ENCODE measurements at regions not wholly inside any gene's neighbourhood (a gene's known extent, or its start where the extent isn't known, plus 50 kb on each side); places are given as distances from the start of the nearest gene placed in this dataset.
A peak's percentile ranks its signal among the peaks of the same experiment; 100 is the strongest.

DNA sequence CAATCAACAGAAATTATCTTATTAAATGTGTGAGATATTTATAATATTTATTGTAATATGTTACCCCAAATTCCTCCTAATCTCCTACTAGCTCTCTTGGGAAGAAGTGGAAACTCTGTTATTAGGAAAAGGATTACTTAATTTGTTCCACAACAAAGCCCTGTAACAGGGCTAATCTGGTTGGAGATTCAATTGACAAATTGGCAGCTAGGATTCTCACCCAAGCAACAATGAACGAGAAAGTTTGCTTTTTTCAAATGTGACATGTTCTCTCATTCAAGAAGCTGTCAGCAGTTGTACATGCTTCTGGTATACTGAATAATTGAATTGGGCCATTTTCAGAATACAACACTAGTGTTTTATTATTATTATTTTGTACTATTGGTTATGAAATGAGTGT is 367.9 kb upstream of the ADGRL4 start:
- no peak for DNase-seq
- in situ Hi-C loops (cut with HindIII; ENCODE audit: low pct_ligation_motif_present, low pct_unique_long_range_greater_than_20kb, low sequenced_read_pairs), result no loop called here

GRCh38 chr1:79373481-79374125 is 367.1 kb upstream of the ADGRL4 start:
- DNase-seq, result no peak
- in situ Hi-C loops (cut with HindIII; ENCODE audit: low pct_ligation_motif_present, low pct_unique_long_range_greater_than_20kb, low sequenced_read_pairs), result no loop called here

- DNase-seq, result no peak
- in situ Hi-C loops (cut with HindIII; ENCODE audit: low pct_ligation_motif_present, low pct_unique_long_range_greater_than_20kb, low sequenced_read_pairs), result no loop called here
These were observed 365.3 kb upstream of the ADGRL4 start for GRCh38 chr1:79371802-79372201.

DNA sequence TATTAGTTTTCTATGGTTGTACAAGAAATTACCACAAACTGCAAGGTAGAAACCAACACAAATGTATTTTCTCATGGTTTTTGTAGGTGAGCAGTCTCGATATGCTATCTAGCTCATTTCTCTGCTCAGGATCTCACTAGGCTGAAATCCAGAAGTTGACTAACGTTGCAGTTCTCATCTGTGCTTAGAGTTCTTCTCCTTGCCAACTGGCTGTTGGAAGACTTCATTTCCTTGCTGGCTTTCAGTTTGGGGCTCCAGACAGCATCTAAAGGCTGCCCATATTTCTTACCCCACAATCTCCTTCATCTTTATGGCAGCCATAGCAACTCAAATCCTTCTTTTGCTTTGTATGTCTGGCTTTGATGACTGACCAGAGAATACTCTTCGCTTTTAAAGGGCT is 362.6 kb upstream of the ADGRL4 start:
- in situ Hi-C loops (cut with HindIII; ENCODE audit: low pct_ligation_motif_present, low pct_unique_long_range_greater_than_20kb, low sequenced_read_pairs), result no loop called here
- DNase-seq, result no peak

- in situ Hi-C loops (cut with HindIII; ENCODE audit: low pct_ligation_motif_present, low pct_unique_long_range_greater_than_20kb, low sequenced_read_pairs), result no loop called here
- DNase-seq, result no peak
These were observed 358.4 kb upstream of the ADGRL4 start for GRCh38 chr1:79364896-79365295.

- no peak for DNase-seq
- in situ Hi-C loops (cut with HindIII; ENCODE audit: low pct_ligation_motif_present, low pct_unique_long_range_greater_than_20kb, low sequenced_read_pairs), result no loop called here
These were observed 356.9 kb upstream of the ADGRL4 start for GRCh38 chr1:79363430-79363829.

DNA sequence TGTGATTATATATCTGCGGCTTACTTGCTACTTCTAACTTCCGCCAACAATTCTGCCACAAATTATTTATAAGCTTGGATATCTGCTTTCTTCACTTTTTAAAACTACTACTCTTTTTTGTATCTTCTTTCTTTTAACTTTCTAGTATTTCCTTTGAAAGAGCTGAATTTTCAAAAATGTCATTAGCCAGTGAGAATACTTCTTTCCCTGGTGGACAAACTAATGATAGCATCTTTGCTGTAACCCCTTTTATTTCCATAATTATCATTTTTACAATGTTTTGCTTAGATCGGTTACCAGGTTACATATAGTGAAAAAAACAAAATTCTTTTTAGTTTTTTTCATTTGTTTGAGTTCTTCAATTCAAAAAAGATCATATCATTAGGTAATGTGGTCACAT is 355.9 kb upstream of the ADGRL4 start:
- no peak for DNase-seq
- in situ Hi-C loops (cut with HindIII; ENCODE audit: low pct_ligation_motif_present, low pct_unique_long_range_greater_than_20kb, low sequenced_read_pairs), result no loop called here

DNA sequence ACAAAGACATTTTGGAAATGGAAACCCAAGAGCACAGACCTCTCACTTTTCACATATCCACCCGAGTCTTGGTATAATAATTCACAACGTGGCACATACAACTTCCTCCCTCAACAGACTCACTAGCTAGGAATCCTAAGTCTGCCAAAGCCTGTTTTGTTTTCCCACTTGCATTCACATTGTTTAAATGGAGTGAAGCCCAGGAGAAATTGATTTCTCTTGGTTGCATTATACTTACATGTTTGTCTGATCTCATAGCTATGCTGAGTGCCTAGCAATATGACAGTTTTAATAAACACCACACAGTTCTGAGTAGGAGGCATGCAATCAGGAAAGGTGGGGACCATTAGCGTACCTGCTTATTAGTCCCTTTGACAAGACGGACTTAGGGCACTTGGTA is 348.6 kb upstream of the ADGRL4 start:
- DNase-seq, result no peak

GRCh38 chr1:79353224-79353623 is 346.7 kb upstream of the ADGRL4 start:
- peak; percentile 40 for DNase-seq
- in situ Hi-C loops (cut with HindIII; ENCODE audit: low pct_ligation_motif_present, low pct_unique_long_range_greater_than_20kb, low sequenced_read_pairs), result no loop called here

More for the DNA sequence above, 348.6 kb upstream of the ADGRL4 start:
- in situ Hi-C loops (cut with HindIII; ENCODE audit: low pct_ligation_motif_present, low pct_unique_long_range_greater_than_20kb, low sequenced_read_pairs), result no loop called here

DNA sequence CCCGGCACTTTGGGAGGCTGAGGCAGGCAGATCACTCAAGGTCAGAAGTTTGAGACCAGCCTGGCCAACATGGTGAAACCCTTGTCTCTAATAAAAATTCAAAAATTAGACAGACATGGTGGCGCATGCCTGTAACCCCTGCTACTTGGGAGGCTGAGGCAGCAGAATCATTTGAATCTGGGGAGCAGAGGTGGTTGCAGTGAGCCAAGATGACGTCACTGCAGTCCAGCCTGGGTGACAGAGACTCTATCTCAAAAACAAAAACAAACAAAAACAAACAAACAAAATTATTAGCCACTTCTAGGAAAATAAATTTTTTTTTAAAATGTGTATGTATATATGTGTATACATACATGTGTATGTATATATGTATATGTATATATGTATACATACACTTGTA is 320.3 kb upstream of the ADGRL4 start:
- no peak for DNase-seq
- in situ Hi-C loops (cut with HindIII; ENCODE audit: low pct_ligation_motif_present, low pct_unique_long_range_greater_than_20kb, low sequenced_read_pairs), result no loop called here

DNA sequence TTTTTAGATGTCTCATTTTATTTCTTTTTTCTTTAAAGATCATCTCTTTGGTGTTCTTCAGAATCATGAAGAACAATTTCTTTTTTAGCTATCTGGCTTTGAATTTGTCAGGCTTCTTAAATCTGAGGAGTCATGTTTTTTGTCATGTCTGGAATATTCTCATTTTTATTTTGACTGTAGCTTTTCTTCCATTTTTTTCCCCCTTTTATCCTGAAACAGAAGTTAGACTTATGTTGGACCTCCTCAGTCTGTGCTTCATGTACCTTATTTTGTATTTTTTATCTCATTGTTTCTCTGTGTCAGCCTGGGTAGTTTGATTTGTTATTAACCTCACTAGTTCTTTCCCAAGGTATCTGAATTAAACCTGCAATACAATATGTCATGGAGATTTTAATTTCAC is 319.2 kb upstream of the ADGRL4 start:
- in situ Hi-C loops (cut with HindIII; ENCODE audit: low pct_ligation_motif_present, low pct_unique_long_range_greater_than_20kb, low sequenced_read_pairs), result no loop called here
- DNase-seq, result no peak

GRCh38 chr1:79325126-79325525 is 318.6 kb upstream of the ADGRL4 start:
- no peak for DNase-seq
- in situ Hi-C loops (cut with HindIII; ENCODE audit: low pct_ligation_motif_present, low pct_unique_long_range_greater_than_20kb, low sequenced_read_pairs), result no loop called here

DNA sequence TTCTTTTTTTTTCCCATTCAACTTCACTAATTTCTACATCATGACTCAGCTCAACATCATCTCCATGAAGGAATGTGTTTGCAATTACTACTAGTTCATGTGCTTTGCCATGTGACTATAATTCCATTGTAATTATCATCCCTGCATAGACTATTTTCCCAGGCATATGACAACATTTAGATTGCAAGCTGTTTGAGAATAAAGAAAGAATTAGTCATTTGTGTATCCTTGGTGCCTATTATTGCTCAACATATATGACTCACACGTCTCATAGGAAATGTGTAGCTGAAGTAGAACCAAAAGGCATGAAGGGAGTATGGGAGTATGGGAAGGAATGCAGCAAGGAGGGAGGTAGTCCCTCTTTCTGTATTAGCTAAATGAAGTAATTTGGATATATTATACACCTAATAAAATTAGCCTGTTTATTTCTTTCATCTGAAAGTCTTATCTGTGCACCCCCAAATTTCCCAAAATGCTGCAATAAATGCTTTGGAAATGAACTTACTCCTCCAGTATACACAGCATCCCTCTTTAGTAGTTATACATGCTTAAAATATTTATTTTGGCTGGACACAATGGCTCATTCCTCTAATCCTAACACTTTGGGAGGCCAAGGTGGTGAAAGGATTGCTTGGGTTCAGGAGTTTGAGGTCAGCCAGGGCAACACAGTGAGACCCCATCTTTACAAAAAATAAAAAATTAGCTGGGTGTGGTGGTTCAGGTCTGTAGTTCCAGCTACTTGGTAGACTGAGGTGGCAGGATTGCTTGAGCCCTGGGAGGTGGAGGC is 316.9 kb upstream of the ADGRL4 start:
- in situ Hi-C loops (cut with HindIII; ENCODE audit: low pct_ligation_motif_present, low pct_unique_long_range_greater_than_20kb, low sequenced_read_pairs), result no loop called here
- DNase-seq, result peak; percentile 65

DNA sequence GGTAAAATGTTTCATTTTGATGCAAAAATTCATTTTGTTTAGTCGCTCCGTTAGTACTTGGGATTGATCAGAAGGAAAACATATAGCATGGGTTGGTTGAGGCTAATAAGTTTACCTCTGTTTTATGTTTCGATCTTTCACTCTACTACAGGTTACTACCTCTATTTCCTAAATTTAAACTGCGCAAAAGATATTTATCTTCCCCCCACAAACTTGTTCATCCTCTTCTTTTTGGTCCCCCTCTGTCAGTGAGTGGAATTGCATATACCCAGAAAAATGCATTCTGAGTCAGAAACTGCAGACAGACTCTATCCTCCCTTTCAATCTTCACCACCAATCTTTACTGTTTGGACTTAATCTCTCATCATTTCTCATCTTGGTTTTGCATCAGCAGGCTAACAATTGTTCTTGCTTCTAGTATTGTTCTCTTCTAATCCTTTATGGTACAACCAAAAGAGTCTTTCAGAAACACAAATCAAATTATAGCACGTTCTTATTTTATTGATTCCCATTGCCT is 316.0 kb upstream of the ADGRL4 start:
- in situ Hi-C loops (cut with HindIII; ENCODE audit: low pct_ligation_motif_present, low pct_unique_long_range_greater_than_20kb, low sequenced_read_pairs), result no loop called here
- no peak for DNase-seq

- in situ Hi-C loops (cut with HindIII; ENCODE audit: low pct_ligation_motif_present, low pct_unique_long_range_greater_than_20kb, low sequenced_read_pairs), result no loop called here
- DNase-seq, result no peak
These were observed 305.9 kb upstream of the ADGRL4 start for GRCh38 chr1:79312438-79312837.

- no peak for DNase-seq
- in situ Hi-C loops (cut with HindIII; ENCODE audit: low pct_ligation_motif_present, low pct_unique_long_range_greater_than_20kb, low sequenced_read_pairs), result no loop called here
These were observed 304.1 kb upstream of the ADGRL4 start for GRCh38 chr1:79310609-79311008.

GRCh38 chr1:79304131-79304530 is 297.6 kb upstream of the ADGRL4 start:
- DNase-seq, result no peak
- in situ Hi-C loops (cut with HindIII; ENCODE audit: low pct_ligation_motif_present, low pct_unique_long_range_greater_than_20kb, low sequenced_read_pairs), result no loop called here

DNA sequence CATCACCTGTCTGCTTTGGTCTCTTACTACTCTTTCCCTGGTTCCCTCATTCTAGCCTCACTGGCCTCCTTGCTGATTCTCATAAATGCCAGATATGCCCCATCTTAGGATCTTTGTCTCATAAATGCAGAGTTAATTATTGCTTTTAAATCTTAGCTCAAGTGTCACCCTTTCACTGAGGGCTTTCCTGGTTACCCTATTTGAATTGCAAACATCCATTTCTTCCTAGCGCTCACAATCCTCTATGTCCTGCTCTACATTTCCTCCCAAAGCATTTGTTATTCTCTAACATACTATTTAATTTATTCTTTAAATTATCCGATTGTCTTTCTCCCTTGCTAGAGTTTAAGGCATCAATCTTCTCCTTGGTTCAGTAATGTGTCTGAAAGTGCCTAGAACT is 296.5 kb upstream of the ADGRL4 start:
- in situ Hi-C loops (cut with HindIII; ENCODE audit: low pct_ligation_motif_present, low pct_unique_long_range_greater_than_20kb, low sequenced_read_pairs), result no loop called here
- no peak for DNase-seq

DNA sequence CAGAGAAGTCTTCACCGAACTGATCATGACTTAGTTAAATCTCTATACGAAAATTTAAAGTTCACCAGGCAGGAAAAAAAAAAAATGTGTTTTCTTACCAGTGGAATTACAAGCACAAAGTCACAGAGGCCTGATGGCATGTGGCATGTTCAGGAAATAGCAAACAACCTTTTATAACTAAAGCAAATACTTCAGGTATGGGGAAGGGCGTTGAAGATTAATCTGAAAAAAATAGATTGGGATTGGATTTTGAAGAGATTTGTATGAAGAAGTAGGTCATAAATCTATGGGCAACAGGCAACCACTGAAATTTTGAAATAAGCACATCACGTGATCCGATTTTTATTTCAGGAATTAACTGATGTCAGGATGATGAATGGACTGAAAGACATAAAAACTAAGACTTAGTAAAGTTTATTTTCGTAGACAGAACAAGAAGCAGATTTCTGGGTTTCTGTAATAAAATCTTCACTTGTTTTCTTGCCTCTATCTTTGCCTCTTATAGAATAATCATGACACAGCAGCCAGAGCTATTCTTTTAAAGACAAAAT is 295.9 kb upstream of the ADGRL4 start:
- in situ Hi-C loops (cut with HindIII; ENCODE audit: low pct_ligation_motif_present, low pct_unique_long_range_greater_than_20kb, low sequenced_read_pairs), result no loop called here
- no peak for DNase-seq

DNA sequence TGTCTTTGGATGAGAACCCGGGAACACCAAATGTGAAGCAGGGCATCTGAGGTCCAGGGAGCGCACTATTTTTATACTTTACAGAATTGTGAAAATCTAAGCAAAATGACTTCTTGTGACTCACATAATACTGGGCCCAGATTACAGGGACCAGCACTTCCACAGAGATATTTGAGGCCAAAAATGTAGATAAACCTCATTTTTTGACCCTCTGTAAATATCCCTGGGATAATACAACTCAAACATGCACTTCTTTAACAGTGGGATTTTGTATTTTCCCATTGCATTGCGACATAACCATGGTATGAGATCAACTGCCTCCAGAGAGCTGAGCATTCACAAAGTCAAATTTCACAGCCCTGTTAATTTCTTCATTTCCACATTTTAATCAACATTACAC is 289.4 kb upstream of the ADGRL4 start:
- in situ Hi-C loops (cut with HindIII; ENCODE audit: low pct_ligation_motif_present, low pct_unique_long_range_greater_than_20kb, low sequenced_read_pairs), result no loop called here
- no peak for DNase-seq
